K562 (cell line): ENCODE measurements at regions not wholly inside any gene's neighbourhood (a gene's known extent, or its start where the extent isn't known, plus 50 kb on each side); places are given as distances from the start of the nearest gene placed in this dataset.
A peak's percentile ranks its signal among the peaks of the same experiment; 100 is the strongest.

Source experiments
- ATAC-seq: fragments of 200-7000 bp; cut with Tn5 transposase; 3 replicates; pipeline ENCODE4 v1.9.1; 2020; ENCODE audit warnings: moderate library complexity
- BruUV-seq: library from RNA; stranded (reverse); fragments of 400-500 nt; replicated peaks from 2 replicates; lab custom pipeline; 2021; lab: Mats Ljungman, UMichigan
- CTCF ChIA-PET: fragments of 300-600 bp; formaldehyde crosslinking; extraction: SDS; loops from one replicate; lab custom pipeline; 2021; ENCODE audit warnings: low intra/inter-chr PET ratio; lab: Yijun Ruan, JAX
- POLR2A ChIA-PET: fragments of 300-600, 350-650 bp; sonication (Branson Sonifier 250); formaldehyde crosslinking; extraction: SDS; loops from one replicate; lab custom pipeline; 2021; ENCODE audit warnings: antibody characterized with exemption, inconsistent platforms; lab: Yijun Ruan, JAX
- DNase-seq, 4 experiments: peaks; one replicate each; pipeline versions ENCODE4 v3.0.0 to v3.0.0-alpha.2; 2011 to 2018; ENCODE audit warnings: low spot score in 3 of 4, mixed read lengths in 3 of 4; ENCODE audit errors: extremely low read depth in 1 of 4
- FAIRE-seq: peaks from 2 replicates; lab custom pipeline; 2011; peaks lifted over from hg19 to GRCh38; lab: Jason Lieb, UNC
- H2AFZ ChIP-seq: 2 replicates; pipeline ENCODE4 v1.6.0; 2011; ENCODE audit warnings: low read depth, low read length, control low read depth, inconsistent platforms
- H3K27ac ChIP-seq: fragments of 200-600 bp; 3 replicates; pipeline ENCODE4 v1.8.0; 2011; ENCODE audit warnings: low read depth, mild to moderate bottlenecking, control low read depth, inconsistent platforms, low read length, moderate library complexity, mixed read lengths; ENCODE audit errors: extremely low read depth
- H3K27me3 ChIP-seq, 2 experiments: fragments of 300-600 bp in 1 of 2; 2 replicates in 1 of 2; 3 replicates in 1 of 2; pipeline versions ENCODE4 v1.6.0 to v1.8.0; 2011; ENCODE audit warnings: inconsistent platforms in 2 of 2, low read length in 2 of 2, mild to moderate bottlenecking in 1 of 2, mixed read lengths in 1 of 2, moderate library complexity in 1 of 2; ENCODE audit not compliant: control insufficient read depth in 2 of 2, insufficient read depth in 2 of 2
- H3K36me3 ChIP-seq: fragments of 300-600 bp; 3 replicates; pipeline ENCODE4 v1.8.0; 2011; ENCODE audit warnings: mild to moderate bottlenecking, low read length, inconsistent platforms; ENCODE audit not compliant: control insufficient read depth, insufficient read depth
- H3K4me1 ChIP-seq, 2 experiments: fragments of 200-600 bp in 1 of 2; replicated peaks in 1 of 2; 2 replicates in 1 of 2; 3 replicates in 1 of 2; pipeline versions ENCODE4 v1.5.1 to v1.8.0; 2011; ENCODE audit warnings: inconsistent platforms in 2 of 2, low read length in 2 of 2, mild to moderate bottlenecking in 1 of 2, mixed read lengths in 1 of 2, moderate library complexity in 1 of 2; ENCODE audit not compliant: control insufficient read depth in 2 of 2, insufficient read depth in 2 of 2
- H3K4me2 ChIP-seq: 2 replicates; pipeline ENCODE4 v1.6.1; 2011; ENCODE audit warnings: low read length, control low read depth, inconsistent platforms, mixed read lengths; ENCODE audit not compliant: insufficient read depth
- H3K4me3 ChIP-seq: fragments of 200-600 bp; sonication (generic), shearing (Covaris generic); 2 replicates; pipeline ENCODE4 v1.5.1; 2016; ENCODE audit warnings: control low read depth, inconsistent platforms
- H3K79me2 ChIP-seq: fragments of 200-600 bp; 3 replicates; pipeline ENCODE4 v1.8.0; 2011; ENCODE audit warnings: low read length, inconsistent platforms; ENCODE audit not compliant: control insufficient read depth, insufficient read depth
- H3K9ac ChIP-seq, 2 experiments: 2 replicates each; pipeline versions ENCODE4 v1.6.0 to v1.6.1; 2011; ENCODE audit warnings: low read depth in 2 of 2, low read length in 2 of 2, control low read depth in 1 of 2, inconsistent platforms in 1 of 2, mild to moderate bottlenecking in 1 of 2, mixed read lengths in 1 of 2; ENCODE audit not compliant: insufficient read depth in 1 of 2
- H3K9me1 ChIP-seq: one replicate; pipeline ENCODE4 v1.6.0; 2011; ENCODE audit warnings: inconsistent platforms, mild to moderate bottlenecking, low read length, moderate library complexity; ENCODE audit not compliant: control insufficient read depth, insufficient read depth
- H3K9me3 ChIP-seq: replicated peaks from 2 replicates; pipeline ENCODE4 v1.5.1; 2011; ENCODE audit warnings: low read depth, low read length, inconsistent platforms; ENCODE audit not compliant: control insufficient read depth, insufficient read depth
- H4K20me1 ChIP-seq: replicated peaks from 2 replicates; pipeline ENCODE4 v1.6.1; 2011; ENCODE audit warnings: low read length, inconsistent platforms, mixed read lengths; ENCODE audit not compliant: control insufficient read depth, insufficient read depth
- ADNP ChIP-seq: fragments of 200-800 bp; sonication (Bioruptor generic); IDR thresholded peaks from 2 replicates; pipeline ENCODE4 v1.6.1; 2016; ENCODE audit warnings: missing genetic modification characterization, missing compliant biosample characterization
- CBX2 ChIP-seq: fragments of 200-600 bp; sonication (generic); IDR thresholded peaks from one replicate; pipeline ENCODE4 v1.6.1; 2012; ENCODE audit warnings: mild to moderate bottlenecking, low read length, inconsistent platforms; ENCODE audit not compliant: insufficient read depth, poor library complexity, severe bottlenecking
- CBX8 ChIP-seq: fragments of 200-600 bp; sonication (generic); IDR thresholded peaks from 2 replicates; pipeline ENCODE4 v1.6.1; 2012; ENCODE audit warnings: borderline replicate concordance, mixed run types, low read depth, mild to moderate bottlenecking, moderate library complexity, mixed read lengths, low read length, control low read depth, inconsistent platforms; ENCODE audit not compliant: poor library complexity, severe bottlenecking; ENCODE audit errors: extremely low read depth
- COPS2 ChIP-seq: fragments of 450-650 bp; conservative IDR thresholded peaks from 2 replicates; pipeline ENCODE4 v1.6.1; 2016; ENCODE audit warnings: mild to moderate bottlenecking, moderate library complexity
- EZH2 ChIP-seq: IDR thresholded peaks from 2 replicates; pipeline ENCODE4 v1.6.1; 2012; ENCODE audit warnings: low read depth, mild to moderate bottlenecking, inconsistent platforms, low read length, borderline replicate concordance
- IRF1 ChIP-seq: sonication (generic); formaldehyde crosslinking; IDR thresholded peaks from 2 replicates; pipeline ENCODE4 v1.8.0; 2022; ENCODE audit warnings: missing genetic modification reagents, mild to moderate bottlenecking, borderline replicate concordance
- NEUROD1 ChIP-seq: fragments of 150-350 bp; IDR thresholded peaks from 2 replicates; pipeline ENCODE4 v1.6.1; 2014; ENCODE audit warnings: borderline replicate concordance, low read length, low read depth; ENCODE audit not compliant: partially characterized antibody
- RNF2 ChIP-seq: sonication (generic); IDR thresholded peaks from 2 replicates; pipeline ENCODE4 v1.6.1; 2016
- SREBF1 ChIP-seq: fragments of 150-350 bp; IDR thresholded peaks from 2 replicates; pipeline ENCODE4 v1.6.1; 2014; ENCODE audit warnings: antibody characterized with exemption, low read depth, low read length, borderline replicate concordance
- SREBF2 ChIP-seq: sonication (generic); formaldehyde crosslinking; IDR thresholded peaks from 2 replicates; pipeline ENCODE4 v1.4.0; 2020; ENCODE audit warnings: mild to moderate bottlenecking, missing genetic modification reagents
- TOE1 ChIP-seq, 2 experiments: fragments of 450-650 bp in 1 of 2; sonication (generic) in 1 of 2; formaldehyde crosslinking in 1 of 2; IDR thresholded peaks; 2 replicates each; pipeline versions ENCODE4 v1.7.1 to v1.8.0; 2016 to 2022; ENCODE audit warnings: borderline replicate concordance in 2 of 2, mild to moderate bottlenecking in 2 of 2, antibody characterized with exemption in 1 of 2, inconsistent platforms in 1 of 2, low read depth in 1 of 2, missing genetic modification reagents in 1 of 2, moderate library complexity in 1 of 2
- ZFP36 ChIP-seq: fragments of 150-350 bp; IDR thresholded peaks from 2 replicates; pipeline ENCODE4 v1.6.1; 2018; ENCODE audit warnings: low read length, low read depth; ENCODE audit not compliant: partially characterized antibody
- ZNF124 ChIP-seq: sonication (generic); formaldehyde crosslinking; IDR thresholded peaks from 2 replicates; pipeline ENCODE4 v1.8.1; 2022; ENCODE audit warnings: missing genetic modification reagents
- ZNF274 ChIP-seq: IDR thresholded peaks from 2 replicates; pipeline ENCODE4 v1.6.1; 2011; ENCODE audit warnings: low read depth, mild to moderate bottlenecking, low read length, moderate library complexity, borderline replicate concordance
- WGBS: fragments of 100-300 bp; shearing (Covaris generic); methylation state at CpG from one replicate; pipeline ENCODE4 v1.1.6; 2016; ENCODE audit warnings: low coverage, mixed read lengths; ENCODE audit not compliant: insufficient coverage; ENCODE audit errors: missing lambda C conversion rate; 5-methylcytosine and 5-hydroxymethylcytosine counted together
- in situ Hi-C: fragments of 300-500 bp; cut with MboI; formaldehyde crosslinking; loops from 4 replicates; pipeline ENCODE4 v1.15.0; 2018; ENCODE audit warnings: inconsistent platforms, mixed read lengths
- intact Hi-C: fragments of 100-400 bp; cut with micrococcal nuclease; formaldehyde crosslinking; loops from 2 replicates; pipeline ENCODE4 v1.14.2; 2022

- TF ChIP-seq ADNP (tag) (no peak), COPS2 (no peak)
Measured at GRCh38 chr9:84139296-84140070, 158.9 kb downstream of the RMI1 start (continued).

- intact Hi-C loops = no loop called here
Measured at GRCh38 chr9:84140535-84141101, 160.0 kb downstream of the RMI1 start.

More at GRCh38 chr9:84140535-84141101, 160.0 kb downstream of the RMI1 start:
- Histone ChIP-seq H3K27ac (no peak overlapping the region), H3K4me3 (no peak overlapping the region), H3K27me3 (peaks cover 17 to 20% of the 10 kb centered on the region in 2 experiments), H3K4me1 (peaks cover 0 to 6% of the 10 kb centered on the region in 2 experiments; a peak in 2 of 5 replicates), H4K20me1 (no peaks in the 10 kb centered on the region), H3K9me3 (no peaks in the 10 kb centered on the region), H3K36me3 (no peaks in the 10 kb centered on the region), H3K9me1 (no peaks in the 10 kb centered on the region), H3K9ac (no peak overlapping the region), H3K4me2 (no peak overlapping the region), H3K79me2 (no peaks in the 10 kb centered on the region), H2AFZ (no peak overlapping the region)
- in situ Hi-C loops = no loop called here
- TF ChIP-seq ZNF274 = no peak
- peak; percentile 21 for TF ChIP-seq ZFP36
- no peak for TF ChIP-seq SREBF2 (CRISPR knock-in tag)
- 0 out of 2 replicates have a peak, but pooled peaks have one; percentile 40 for TF ChIP-seq EZH2
- TF ChIP-seq RNF2 = peak; percentile 65; the same call in 1 of the 2 replicates
- TF ChIP-seq SREBF1 = no peak
- TF ChIP-seq NEUROD1 = no peak
- TF ChIP-seq IRF1 (CRISPR knock-in tag) = no peak
- TF ChIP-seq CBX8 = peak; percentile 88
- TF ChIP-seq TOE1 (IDR thresholded peaks at IDR 0.05; ENCODE audit: borderline replicate concordance) = no peak
- no peak for TF ChIP-seq TOE1 (CRISPR knock-in tag; IDR thresholded peaks at IDR 0.05; ENCODE audit: borderline replicate concordance, low read depth)
- peak; percentile 88 for TF ChIP-seq CBX2
- TF ChIP-seq ZNF124 (CRISPR knock-in tag) = no peak
- BruUV-seq = no TSS peak
- no peak for FAIRE-seq
- ChIA-PET POLR2A (interaction anchor here (0.6 kb wide), 1 partner anchor 129 kb away, joined by 3 read pairs; no protein-coding TSS in a partner anchor), CTCF (no interaction called here)
- DNase-seq = no peak
- no peak; the same call in 2 of the 3 replicates for ATAC-seq
- 6% methylated on average over 32 of the region's 41 CpGs for WGBS
